Ovary (tissue), 7 donors: ENCODE measurements at regions not wholly inside any gene's neighbourhood (a gene's known extent, or its start where the extent isn't known, plus 50 kb on each side); places are given as distances from the start of the nearest gene placed in this dataset.

Experiments
- DNase-seq, 5 donors: peaks; one replicate each; pipeline ENCODE4 v3.0.0-alpha.2; 2019 to 2020
- H3K27ac ChIP-seq, 2 donors: fragments of 200-600 bp; one replicate each; pipeline versions ENCODE4 v1.5.1 to v1.8.0; 2019 to 2022
- H3K27me3 ChIP-seq: fragments of 200-600 bp; one replicate; pipeline ENCODE4 v1.8.0; 2022
- H3K36me3 ChIP-seq: fragments of 200-600 bp; sonication (generic); one replicate; pipeline ENCODE4 v1.5.1; 2019
- H3K4me1 ChIP-seq: one replicate; pipeline ENCODE4 v1.8.1; 2013; ENCODE audit warnings: mild to moderate bottlenecking, moderate library complexity; ENCODE audit not compliant: insufficient read depth
- H3K4me3 ChIP-seq: fragments of 200-600 bp; sonication (generic); one replicate; pipeline ENCODE4 v1.5.1; 2017
- H3K9me3 ChIP-seq, 2 donors: fragments of 200-600 bp in 1 of 2; sonication (generic) in 1 of 2; one replicate each; pipeline versions ENCODE4 v1.5.1 to v1.8.1; 2013 to 2019; ENCODE audit warnings: mild to moderate bottlenecking in 1 of 2, moderate library complexity in 1 of 2
- CTCF ChIP-seq, 3 donors: fragments of 450-650 bp in 2 of 3; fragments of 200-600 bp in 1 of 3; IDR thresholded peaks; one replicate each; pipeline versions ENCODE4 v1.5.1 to v1.8.0; 2016 to 2022; ENCODE audit warnings: antibody characterized with exemption in 3 of 3, mild to moderate bottlenecking in 1 of 3
- EP300 ChIP-seq: sonication (generic); formaldehyde crosslinking; IDR thresholded peaks from one replicate; pipeline ENCODE4 v1.6.1; 2017; ENCODE audit warnings: antibody characterized with exemption
- POLR2A ChIP-seq: fragments of 450-650 bp; IDR thresholded peaks from one replicate; pipeline ENCODE4 v1.6.1; 2017; ENCODE audit warnings: antibody characterized with exemption, mild to moderate bottlenecking, moderate library complexity
- WGBS, 3 donors: extraction: QIAGEN DNeasy Blood & Tissue Kit in 1 of 3; methylation state at CpG; one replicate each; pipeline versions ENCODE4 v1.1.5 to v1.1.7; 2013 to 2017; 5-methylcytosine and 5-hydroxymethylcytosine counted together
- intact Hi-C, 4 donors: fragments of 100-400 bp; cut with DNase I; formaldehyde crosslinking; loops; one replicate each; pipeline versions ENCODE4 v1.11.0 to v1.15.1; 2022 to 2023
- donor health status: DM: no; HTN: no; CAD: no; lungs with moderate emphysema.
- donor health status: DM: no; HTN: no; CAD: no.
- donor health status: Bipolar disorder and iron deficiency.
- donor health status: DM: no; HTN: no; CAD: no.
- donor health status: DM: yes; HTN: yes; CAD: no.

GRCh38 chr6:11855743-11856142 lies 77.1 kb upstream of the ADTRP start:
- DNase-seq: no peak
- 77 to 84% (median 80%) methylated on average over 4 of the region's 4 CpGs for WGBS, 3 donors
- peaks cover 6% of the 10 kb centered on the region for H3K4me1 ChIP-seq
- H3K36me3 ChIP-seq: no peaks in the 10 kb centered on the region
- intact Hi-C loops: no loop called here
- no peaks in the 10 kb centered on the region for H3K9me3 ChIP-seq
- H3K27ac ChIP-seq: no peak overlapping the region
- H3K4me3 ChIP-seq: no peak overlapping the region
- H3K27me3 ChIP-seq: no peaks in the 10 kb centered on the region
- no peak for TF ChIP-seq EP300
- TF ChIP-seq POLR2A: no peak
- no peak for TF ChIP-seq CTCF (IDR thresholded peaks at IDR 0.05)

- no peak for TF ChIP-seq POLR2A
- TF ChIP-seq CTCF (IDR thresholded peaks at IDR 0.05): no peak
- TF ChIP-seq EP300: no peak
- Histone ChIP-seq H3K4me1 (peaks cover 6% of the 10 kb centered on the region), H3K36me3 (no peaks in the 10 kb centered on the region), H3K27me3 (no peaks in the 10 kb centered on the region), H3K4me3 (no peak overlapping the region), H3K9me3 (no peaks in the 10 kb centered on the region), H3K27ac (no peak overlapping the region)
- WGBS, 3 donors: 59 to 60% (median 59%) methylated on average over 7 of the region's 7 CpGs
- DNase-seq: no peak
- intact Hi-C loops: no loop called here
Observed at GRCh38 chr6:11854408-11855165, 76.0 kb upstream of the ADTRP start.

- no peak for DNase-seq
- no peaks in the 10 kb centered on the region for H3K9me3 ChIP-seq
- H3K4me1 ChIP-seq: peaks cover 6% of the 10 kb centered on the region
- H3K36me3 ChIP-seq: no peaks in the 10 kb centered on the region
- H3K27ac ChIP-seq: no peak overlapping the region
- TF ChIP-seq CTCF (IDR thresholded peaks at IDR 0.05) (no peak), POLR2A (no peak), EP300 (no peak)
- intact Hi-C loops: no loop called here
- H3K27me3 ChIP-seq: no peaks in the 10 kb centered on the region
- 51 to 66% (median 54%) methylated on average over 3 of the region's 3 CpGs for WGBS, 3 donors
- no peak overlapping the region for H3K4me3 ChIP-seq
Observed at GRCh38 chr6:11853678-11854407, 75.2 kb upstream of the ADTRP start.

GRCh38 chr6:11852061-11852651 lies 73.6 kb upstream of the ADTRP start:
- no peak for TF ChIP-seq CTCF (IDR thresholded peaks at IDR 0.05)
- TF ChIP-seq EP300: no peak
- no peak for TF ChIP-seq POLR2A
- 69 to 71% (median 70%) methylated on average over 11 of the region's 11 CpGs for WGBS, 3 donors
- no peak overlapping the region for H3K4me3 ChIP-seq
- H3K4me1 ChIP-seq: peaks cover 6% of the 10 kb centered on the region
- no peaks in the 10 kb centered on the region for H3K27me3 ChIP-seq
- DNase-seq: no peak
- no peaks in the 10 kb centered on the region for H3K36me3 ChIP-seq
- intact Hi-C loops: no loop called here
- no peak overlapping the region for H3K27ac ChIP-seq
- H3K9me3 ChIP-seq: no peaks in the 10 kb centered on the region
